Ectodermal cell (in vitro differentiated cells): ENCODE measurements at regions not wholly inside any gene's neighbourhood (a gene's known extent, or its start where the extent isn't known, plus 50 kb on each side); places are given as distances from the start of the nearest gene placed in this dataset.

ENCODE experiments used
- H3K27ac ChIP-seq: 2 replicates; pipeline ENCODE4 v1.7.0; 2013; ENCODE audit warnings: mild to moderate bottlenecking, low read depth, low read length; ENCODE audit not compliant: insufficient read depth, poor library complexity, severe bottlenecking
- H3K27me3 ChIP-seq: 2 replicates; pipeline ENCODE4 v1.7.0; 2013; ENCODE audit warnings: mild to moderate bottlenecking, low read length; ENCODE audit not compliant: insufficient read depth, control insufficient read depth, poor library complexity, severe bottlenecking
- H3K36me3 ChIP-seq: one replicate; pipeline ENCODE4 v1.7.0; 2013; ENCODE audit warnings: low read length; ENCODE audit not compliant: control insufficient read depth, insufficient read depth
- H3K4me1 ChIP-seq: one replicate; pipeline ENCODE4 v1.7.0; 2013; ENCODE audit warnings: low read length; ENCODE audit not compliant: control insufficient read depth, insufficient read depth
- H3K4me3 ChIP-seq: 2 replicates; pipeline ENCODE4 v1.7.0; 2013; ENCODE audit warnings: low read depth, low read length, control low read depth; ENCODE audit not compliant: insufficient read depth
- H3K9me3 ChIP-seq: 2 replicates; pipeline ENCODE4 v1.7.0; 2013; ENCODE audit warnings: mild to moderate bottlenecking, low read length, moderate library complexity; ENCODE audit not compliant: control insufficient read depth
- WGBS, 2 experiments: methylation state at CpG; one replicate each; pipeline ENCODE4 v1.1.7; 2013; ENCODE audit warnings: missing lambda C conversion rate in 2 of 2; 5-methylcytosine and 5-hydroxymethylcytosine counted together

GRCh38 chr2:14137643-14138042, 494.9 kb upstream of the LRATD1 start:
- Histone ChIP-seq H3K27me3 (no peaks in the 10 kb centered on the region), H3K4me1 (no peaks in the 10 kb centered on the region), H3K27ac (no peak overlapping the region), H3K9me3 (no peaks in the 10 kb centered on the region), H3K36me3 (no peaks in the 10 kb centered on the region), H3K4me3 (no peak overlapping the region)
- 67 to 69% methylated on average over 2 of the region's 2 CpGs for WGBS, 2 experiments

- Histone ChIP-seq H3K9me3 (no peaks in the 10 kb centered on the region), H3K4me1 (no peaks in the 10 kb centered on the region), H3K27me3 (no peaks in the 10 kb centered on the region), H3K36me3 (no peaks in the 10 kb centered on the region), H3K27ac (no peak overlapping the region), H3K4me3 (no peak overlapping the region)
- 85 to 87% methylated on average over 6 of the region's 6 CpGs for WGBS, 2 experiments
Measured at GRCh38 chr2:14140009-14140550, 492.4 kb upstream of the LRATD1 start.

GRCh38 chr2:14143435-14143834, 489.1 kb upstream of the LRATD1 start:
- Histone ChIP-seq H3K27ac (no peak overlapping the region), H3K4me3 (no peak overlapping the region), H3K36me3 (no peaks in the 10 kb centered on the region)

GRCh38 chr2:14148216-14148615, 484.3 kb upstream of the LRATD1 start:
- no CpG with 5 or more reads among the region's 1 CpG for WGBS, 2 experiments
- Histone ChIP-seq H3K27me3 (no peaks in the 10 kb centered on the region), H3K4me3 (no peak overlapping the region), H3K4me1 (no peaks in the 10 kb centered on the region), H3K9me3 (no peaks in the 10 kb centered on the region), H3K36me3 (no peaks in the 10 kb centered on the region), H3K27ac (no peak overlapping the region)

More at GRCh38 chr2:14143435-14143834, 489.1 kb upstream of the LRATD1 start:
- H3K27me3 ChIP-seq: no peaks in the 10 kb centered on the region
- no peaks in the 10 kb centered on the region for H3K4me1 ChIP-seq
- H3K9me3 ChIP-seq: no peaks in the 10 kb centered on the region

GRCh38 chr2:14157816-14158215, 474.7 kb upstream of the LRATD1 start:
- no peak overlapping the region for H3K4me3 ChIP-seq
- no peak overlapping the region for H3K27ac ChIP-seq
- no peaks in the 10 kb centered on the region for H3K9me3 ChIP-seq
- no peaks in the 10 kb centered on the region for H3K36me3 ChIP-seq
- no peaks in the 10 kb centered on the region for H3K27me3 ChIP-seq
- no peaks in the 10 kb centered on the region for H3K4me1 ChIP-seq

GRCh38 chr2:14180333-14180732, 452.2 kb upstream of the LRATD1 start:
- 94 to 100% methylated on average over 1 to 3 of the region's 3 CpGs for WGBS, 2 experiments
- H3K9me3 ChIP-seq: no peaks in the 10 kb centered on the region
- no peaks in the 10 kb centered on the region for H3K4me1 ChIP-seq
- H3K36me3 ChIP-seq: no peaks in the 10 kb centered on the region
- no peaks in the 10 kb centered on the region for H3K27me3 ChIP-seq
- H3K4me3 ChIP-seq: no peak overlapping the region
- H3K27ac ChIP-seq: no peak overlapping the region

- no peak overlapping the region for H3K27ac ChIP-seq
- no peaks in the 10 kb centered on the region for H3K4me1 ChIP-seq
- H3K27me3 ChIP-seq: no peaks in the 10 kb centered on the region
- H3K9me3 ChIP-seq: no peaks in the 10 kb centered on the region
- H3K4me3 ChIP-seq: no peak overlapping the region
- 95 to 96% methylated on average over 16 of the region's 16 CpGs for WGBS, 2 experiments
- H3K36me3 ChIP-seq: no peaks in the 10 kb centered on the region
Measured at GRCh38 chr2:14182227-14182946, 450.1 kb upstream of the LRATD1 start.

GRCh38 chr2:14185906-14186305, 446.6 kb upstream of the LRATD1 start:
- WGBS, 2 experiments: 85 to 100% methylated on average over 1 to 2 of the region's 2 CpGs

GRCh38 chr2:14188446-14188845, 444.1 kb upstream of the LRATD1 start:
- no peak overlapping the region for H3K27ac ChIP-seq
- no peak overlapping the region for H3K4me3 ChIP-seq
- H3K4me1 ChIP-seq: no peaks in the 10 kb centered on the region
- H3K36me3 ChIP-seq: no peaks in the 10 kb centered on the region
- WGBS, 2 experiments: 90 to 95% methylated on average over 6 of the region's 6 CpGs
- no peaks in the 10 kb centered on the region for H3K9me3 ChIP-seq
- H3K27me3 ChIP-seq: no peaks in the 10 kb centered on the region

More at GRCh38 chr2:14185906-14186305, 446.6 kb upstream of the LRATD1 start:
- no peaks in the 10 kb centered on the region for H3K36me3 ChIP-seq
- H3K4me1 ChIP-seq: no peaks in the 10 kb centered on the region
- no peaks in the 10 kb centered on the region for H3K27me3 ChIP-seq
- no peaks in the 10 kb centered on the region for H3K9me3 ChIP-seq
- H3K27ac ChIP-seq: no peak overlapping the region
- no peak overlapping the region for H3K4me3 ChIP-seq

GRCh38 chr2:14189929-14190328, 442.6 kb upstream of the LRATD1 start:
- Histone ChIP-seq H3K27me3 (no peaks in the 10 kb centered on the region), H3K9me3 (no peaks in the 10 kb centered on the region), H3K36me3 (no peaks in the 10 kb centered on the region), H3K4me3 (no peak overlapping the region), H3K4me1 (no peaks in the 10 kb centered on the region), H3K27ac (no peak overlapping the region)
- 80 to 90% methylated on average over 2 of the region's 2 CpGs for WGBS, 2 experiments
